IPS-18a (cell line): ENCODE measurements at regions not wholly inside any gene's neighbourhood (a gene's known extent, or its start where the extent isn't known, plus 50 kb on each side); places are given as distances from the start of the nearest gene placed in this dataset.

Source experiments
- H3K27ac ChIP-seq: one replicate; pipeline ENCODE4 v1.5.1; 2013; ENCODE audit warnings: low read length
- H3K27me3 ChIP-seq: one replicate; pipeline ENCODE4 v1.6.1; 2013; ENCODE audit warnings: mild to moderate bottlenecking, low read length; ENCODE audit not compliant: control insufficient read depth, insufficient read depth
- H3K36me3 ChIP-seq: one replicate; pipeline ENCODE4 v1.6.1; 2013; ENCODE audit warnings: low read depth, low read length; ENCODE audit not compliant: control insufficient read depth
- H3K4me1 ChIP-seq: one replicate; pipeline ENCODE4 v1.6.1; 2013; ENCODE audit warnings: low read depth, low read length; ENCODE audit not compliant: control insufficient read depth
- H3K4me3 ChIP-seq: one replicate; pipeline ENCODE4 v1.5.1; 2013; ENCODE audit warnings: low read length
- H3K9ac ChIP-seq: one replicate; pipeline ENCODE4 v1.6.1; 2013; ENCODE audit warnings: mild to moderate bottlenecking, low read length, moderate library complexity
- H3K9me3 ChIP-seq: one replicate; pipeline ENCODE4 v1.6.1; 2013; ENCODE audit warnings: low read depth, low read length; ENCODE audit not compliant: control insufficient read depth

DNA sequence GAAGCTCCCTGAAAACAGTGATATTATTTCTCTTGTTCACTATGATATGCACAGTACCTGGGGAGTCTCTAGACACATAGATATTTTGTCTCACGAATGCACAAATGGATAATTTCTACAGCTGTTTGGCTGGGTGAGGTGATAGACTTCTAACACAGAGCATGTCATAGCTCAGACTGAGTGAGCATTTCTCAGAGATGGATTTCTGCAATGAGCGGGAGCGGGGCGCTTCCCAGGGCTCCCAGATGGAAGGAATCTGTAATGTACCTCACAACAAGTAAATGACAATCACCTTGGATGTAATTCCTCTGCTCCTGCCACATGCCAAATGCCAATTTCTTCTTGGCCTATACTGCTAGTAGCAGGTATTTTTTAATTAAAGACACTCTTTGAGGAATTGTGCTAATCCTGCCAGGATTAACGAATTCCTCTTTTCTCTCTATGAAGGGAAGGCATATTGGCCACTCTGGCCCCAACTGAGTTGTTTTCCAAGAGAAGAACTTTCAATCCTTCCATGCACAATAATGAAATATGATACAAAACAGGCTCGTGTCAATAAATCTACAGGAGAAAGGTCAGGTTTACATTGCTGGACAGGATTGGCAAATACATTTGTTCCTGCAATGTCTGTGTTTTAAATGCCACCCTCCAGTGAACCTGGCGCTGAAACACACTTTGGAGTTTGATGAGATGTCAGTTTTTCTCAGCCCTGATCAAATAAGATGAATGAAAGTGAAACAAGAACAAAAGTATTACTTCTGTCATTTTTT is 185.3 kb downstream of the CBLN1 start:
- no peaks in the 10 kb centered on the region for H3K4me1 ChIP-seq
- H3K36me3 ChIP-seq: no peaks in the 10 kb centered on the region
- H3K27ac ChIP-seq: no peak overlapping the region
- no peak overlapping the region for H3K4me3 ChIP-seq
- no peaks in the 10 kb centered on the region for H3K27me3 ChIP-seq
- no peaks in the 10 kb centered on the region for H3K9me3 ChIP-seq
- no peak overlapping the region for H3K9ac ChIP-seq

DNA sequence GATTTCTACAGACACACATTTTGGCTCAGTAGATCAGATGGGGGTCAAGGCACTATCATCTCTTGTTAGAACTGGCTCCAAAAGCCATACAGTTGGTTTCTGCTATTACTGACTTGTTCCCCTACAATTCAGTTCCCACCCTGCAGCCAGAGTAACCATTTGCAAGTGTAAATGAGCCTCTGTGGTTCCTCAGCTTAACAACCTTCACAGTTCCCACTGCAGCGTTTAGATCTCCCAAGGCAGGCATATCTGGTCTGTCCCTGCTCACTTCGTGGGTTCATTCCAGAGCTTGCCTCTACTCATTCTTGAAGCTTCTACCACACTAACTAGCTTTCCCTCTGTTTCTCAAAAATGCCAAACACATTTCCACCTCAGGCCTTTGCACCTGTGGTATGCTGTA is 186.1 kb downstream of the CBLN1 start:
- H3K36me3 ChIP-seq: no peaks in the 10 kb centered on the region
- H3K27ac ChIP-seq: no peak overlapping the region
- no peaks in the 10 kb centered on the region for H3K27me3 ChIP-seq
- H3K4me3 ChIP-seq: no peak overlapping the region
- no peaks in the 10 kb centered on the region for H3K9me3 ChIP-seq
- H3K4me1 ChIP-seq: no peaks in the 10 kb centered on the region
- no peak overlapping the region for H3K9ac ChIP-seq

- no peaks in the 10 kb centered on the region for H3K27me3 ChIP-seq
- H3K9me3 ChIP-seq: no peaks in the 10 kb centered on the region
- H3K4me1 ChIP-seq: no peaks in the 10 kb centered on the region
- H3K36me3 ChIP-seq: no peaks in the 10 kb centered on the region
- no peak overlapping the region for H3K4me3 ChIP-seq
- no peak overlapping the region for H3K9ac ChIP-seq
- no peak overlapping the region for H3K27ac ChIP-seq
Measured at GRCh38 chr16:49094471-49094870, 187.2 kb downstream of the CBLN1 start.

DNA sequence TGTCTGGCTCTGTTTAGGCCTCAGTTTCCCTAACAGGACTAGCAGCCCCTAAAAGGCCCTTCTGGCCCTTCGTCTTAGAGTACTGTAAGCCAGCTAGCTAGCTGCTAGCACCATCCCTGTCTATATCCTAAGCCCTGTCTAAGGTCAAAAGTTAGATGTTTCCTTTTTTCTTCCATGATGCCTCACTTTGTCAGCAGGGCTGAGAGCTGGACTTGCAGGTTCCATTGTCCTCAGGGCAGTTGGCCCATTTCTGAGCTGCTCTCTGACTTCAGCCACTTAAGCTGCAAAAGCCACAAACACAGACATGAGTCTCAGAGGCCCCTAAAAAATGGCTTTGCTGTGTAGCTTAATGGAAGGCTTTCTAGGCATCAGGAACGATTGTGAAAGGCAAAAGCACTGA is 187.7 kb downstream of the CBLN1 start:
- Histone ChIP-seq H3K27ac (no peak overlapping the region), H3K4me1 (no peaks in the 10 kb centered on the region), H3K4me3 (no peak overlapping the region), H3K36me3 (no peaks in the 10 kb centered on the region), H3K9me3 (no peaks in the 10 kb centered on the region), H3K27me3 (no peaks in the 10 kb centered on the region), H3K9ac (no peak overlapping the region)

- Histone ChIP-seq H3K27ac (no peak overlapping the region), H3K27me3 (no peaks in the 10 kb centered on the region), H3K36me3 (no peaks in the 10 kb centered on the region), H3K4me3 (no peak overlapping the region), H3K4me1 (no peaks in the 10 kb centered on the region), H3K9ac (no peak overlapping the region), H3K9me3 (no peaks in the 10 kb centered on the region)
Measured at GRCh38 chr16:49092704-49093103, 188.9 kb downstream of the CBLN1 start.

- Histone ChIP-seq H3K4me1 (no peaks in the 10 kb centered on the region), H3K27ac (no peak overlapping the region), H3K36me3 (no peaks in the 10 kb centered on the region), H3K4me3 (no peak overlapping the region), H3K9ac (no peak overlapping the region), H3K27me3 (no peaks in the 10 kb centered on the region), H3K9me3 (no peaks in the 10 kb centered on the region)
Measured at GRCh38 chr16:49089533-49089932, 192.1 kb downstream of the CBLN1 start.

- Histone ChIP-seq H3K27ac (no peak overlapping the region), H3K27me3 (no peaks in the 10 kb centered on the region), H3K4me1 (no peaks in the 10 kb centered on the region), H3K9ac (no peak overlapping the region), H3K36me3 (no peaks in the 10 kb centered on the region), H3K9me3 (no peaks in the 10 kb centered on the region), H3K4me3 (no peak overlapping the region)
Measured at GRCh38 chr16:49089039-49089438, 192.6 kb downstream of the CBLN1 start.

DNA sequence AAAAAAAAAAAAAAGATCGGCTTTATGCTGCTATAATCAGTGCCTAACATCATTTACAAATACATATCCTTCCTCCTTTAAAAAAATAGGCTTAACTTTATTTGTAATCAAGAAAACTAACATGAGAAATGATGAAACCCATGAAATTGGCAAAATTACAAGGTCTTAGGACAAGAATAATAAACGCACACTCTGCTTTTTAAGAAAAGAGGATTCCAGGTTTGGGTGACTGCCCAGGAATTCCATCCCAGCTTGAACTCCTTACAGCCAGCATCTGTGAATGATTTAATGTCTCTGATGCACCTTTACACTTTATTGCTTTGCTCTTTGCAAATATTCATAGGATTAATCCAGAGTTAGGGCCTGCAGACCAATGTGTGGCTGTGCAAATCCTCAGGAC is 196.0 kb downstream of the CBLN1 start:
- H3K27ac ChIP-seq: no peak overlapping the region
- H3K4me1 ChIP-seq: no peaks in the 10 kb centered on the region
- H3K4me3 ChIP-seq: no peak overlapping the region
- no peaks in the 10 kb centered on the region for H3K9me3 ChIP-seq
- no peak overlapping the region for H3K9ac ChIP-seq
- no peaks in the 10 kb centered on the region for H3K36me3 ChIP-seq
- H3K27me3 ChIP-seq: no peaks in the 10 kb centered on the region

DNA sequence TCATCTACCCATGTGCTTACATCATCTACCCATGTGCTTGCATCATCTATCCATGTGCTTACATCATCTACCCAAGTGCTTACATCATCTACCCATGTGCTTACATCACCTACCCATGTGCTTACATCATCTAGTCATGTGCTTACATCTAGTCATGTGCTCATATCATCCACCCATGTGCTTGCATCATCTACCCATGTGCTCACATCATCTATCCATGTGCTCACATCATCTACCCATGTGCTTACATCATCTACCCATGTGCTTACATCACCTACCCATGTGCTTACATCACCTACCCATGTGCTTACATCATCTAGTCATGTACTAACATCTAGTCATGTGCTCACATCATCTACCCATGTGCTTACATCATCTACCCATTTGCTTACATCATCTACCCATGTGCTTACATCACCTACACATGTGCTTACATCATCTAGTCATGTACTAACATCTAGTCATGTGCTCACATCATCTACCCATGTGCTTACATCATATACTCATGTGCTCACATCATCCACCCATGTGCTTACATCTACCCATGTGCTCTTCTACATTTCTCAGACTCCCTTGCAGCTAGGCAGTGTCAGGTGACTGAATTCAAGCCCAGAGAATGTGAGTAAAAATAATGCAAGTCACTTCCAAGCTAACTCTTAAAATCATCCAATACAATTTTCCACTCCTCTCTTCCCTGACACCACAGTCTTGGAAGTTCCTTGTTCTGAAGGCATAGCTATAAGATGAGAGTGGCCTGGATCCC is 196.8 kb downstream of the CBLN1 start:
- no peaks in the 10 kb centered on the region for H3K9me3 ChIP-seq
- H3K27ac ChIP-seq: no peak overlapping the region
- no peaks in the 10 kb centered on the region for H3K4me1 ChIP-seq
- no peak overlapping the region for H3K4me3 ChIP-seq
- no peaks in the 10 kb centered on the region for H3K36me3 ChIP-seq
- H3K9ac ChIP-seq: no peak overlapping the region
- no peaks in the 10 kb centered on the region for H3K27me3 ChIP-seq

DNA sequence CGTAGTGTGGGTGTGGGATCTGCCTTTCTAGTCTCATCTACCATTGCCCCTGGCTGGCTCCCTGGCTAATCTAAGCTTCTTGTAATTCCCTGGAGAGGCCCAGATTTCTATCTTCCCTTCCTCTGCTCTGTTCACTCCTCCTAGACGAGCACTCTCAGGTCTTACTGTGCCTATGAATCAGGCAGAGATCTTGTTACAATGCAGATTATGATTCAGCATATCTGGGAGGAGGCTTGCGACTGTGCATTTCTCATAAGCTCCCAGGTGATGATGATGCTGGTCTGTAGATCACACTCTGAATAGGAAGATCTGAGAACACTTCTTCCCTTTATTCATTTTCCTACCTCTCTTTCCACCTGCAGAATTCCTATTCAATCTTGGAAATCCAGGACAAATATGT is 200.1 kb downstream of the CBLN1 start:
- no peaks in the 10 kb centered on the region for H3K36me3 ChIP-seq
- H3K9ac ChIP-seq: no peak overlapping the region
- no peaks in the 10 kb centered on the region for H3K27me3 ChIP-seq
- H3K4me1 ChIP-seq: no peaks in the 10 kb centered on the region
- no peak overlapping the region for H3K4me3 ChIP-seq
- no peak overlapping the region for H3K27ac ChIP-seq
- no peaks in the 10 kb centered on the region for H3K9me3 ChIP-seq

- H3K9me3 ChIP-seq: no peaks in the 10 kb centered on the region
- H3K27me3 ChIP-seq: no peaks in the 10 kb centered on the region
- H3K27ac ChIP-seq: no peak overlapping the region
- H3K4me3 ChIP-seq: no peak overlapping the region
- no peaks in the 10 kb centered on the region for H3K36me3 ChIP-seq
- no peaks in the 10 kb centered on the region for H3K4me1 ChIP-seq
- no peak overlapping the region for H3K9ac ChIP-seq
Measured at GRCh38 chr16:49081086-49081485, 200.6 kb downstream of the CBLN1 start.

GRCh38 chr16:49078571-49078970 is 203.1 kb downstream of the CBLN1 start:
- H3K4me3 ChIP-seq: no peak overlapping the region
- H3K36me3 ChIP-seq: no peaks in the 10 kb centered on the region
- H3K27ac ChIP-seq: no peak overlapping the region
- H3K9me3 ChIP-seq: no peaks in the 10 kb centered on the region
- H3K27me3 ChIP-seq: no peaks in the 10 kb centered on the region
- peaks cover 6% of the 10 kb centered on the region for H3K4me1 ChIP-seq
- no peak overlapping the region for H3K9ac ChIP-seq
